ENCODE measurements at regions not wholly inside any gene's neighbourhood (a gene's known extent, or its start where the extent isn't known, plus 50 kb on each side); places are given as distances from the start of the nearest gene placed in this dataset.
"Not testable (repeated sequence)": the region's sequence is repeated elsewhere in the genome, so short reads cannot be mapped to it uniquely, and the experiment has no call there.

DNA sequence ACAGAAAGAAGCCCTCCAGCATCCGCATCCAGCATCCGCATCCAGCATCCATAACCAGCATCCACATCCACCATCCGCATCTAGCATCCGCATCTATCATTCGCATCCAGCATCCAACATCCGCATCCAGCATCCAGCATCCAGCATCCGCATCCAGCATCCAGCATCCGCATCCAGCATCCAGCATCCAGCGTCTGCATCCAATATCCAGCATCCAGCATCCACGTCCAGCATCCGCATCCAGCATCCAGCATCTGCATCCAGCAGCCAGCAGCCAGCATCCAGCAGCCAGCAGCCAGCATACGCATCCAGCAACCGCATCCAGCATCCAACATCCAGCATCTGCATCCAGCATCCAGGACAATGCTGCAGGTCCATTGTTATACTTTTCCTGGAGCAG is 671.0 kb upstream of the C16orf82 start:
- DNase-seq = no peak

DNA sequence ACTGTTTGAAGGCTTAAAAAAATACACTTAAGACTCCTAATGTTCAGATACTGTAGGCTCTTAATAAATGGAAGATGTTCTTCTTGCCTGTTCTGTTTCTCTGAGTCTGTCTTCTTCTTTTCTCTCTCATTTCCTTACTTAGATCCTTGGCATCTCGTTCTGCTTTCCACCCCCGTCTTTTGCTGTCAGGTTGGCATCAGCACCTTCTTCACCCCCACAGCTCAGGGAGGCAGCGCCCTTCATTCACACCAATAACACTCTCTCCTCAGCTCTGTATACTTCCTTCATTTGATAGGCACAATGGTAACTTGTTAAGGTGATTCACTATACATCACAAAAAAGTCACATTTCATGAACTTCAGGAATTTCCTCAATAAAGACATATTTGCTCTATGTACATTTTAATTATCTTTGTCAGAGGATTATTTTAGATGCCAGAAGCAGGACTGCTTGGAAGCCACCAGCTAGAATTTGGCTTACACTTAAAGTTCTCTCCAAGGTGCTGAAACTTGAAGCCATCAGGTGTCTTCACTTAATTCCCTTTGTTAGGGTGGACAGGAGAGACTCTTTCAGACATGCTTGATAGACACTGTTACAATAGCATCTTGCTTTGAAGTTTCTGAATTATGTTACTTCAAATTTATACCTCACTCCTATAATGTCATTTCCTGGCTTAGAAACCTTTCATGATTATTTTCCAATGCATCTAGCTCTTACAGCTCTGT is 670.1 kb upstream of the C16orf82 start:
- peak; percentile 14 for DNase-seq

DNA sequence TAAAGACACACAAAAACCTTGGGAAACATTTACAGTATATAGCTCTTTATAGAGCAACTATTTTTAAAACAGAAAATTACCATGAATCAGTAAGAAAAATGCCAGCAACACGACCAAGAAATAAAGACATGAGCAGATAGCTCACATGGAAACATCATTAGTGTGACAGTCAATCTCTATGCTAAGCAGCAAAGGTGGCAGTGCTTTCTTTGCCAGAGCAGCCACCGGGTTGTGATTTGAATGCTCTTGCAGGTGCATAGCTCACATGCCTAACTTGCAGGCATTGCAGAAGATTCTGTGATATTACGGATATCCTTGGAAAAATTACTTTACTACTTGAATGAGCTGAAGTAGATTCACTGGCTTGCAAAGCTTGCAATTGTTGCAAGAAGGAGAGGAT is 652.9 kb upstream of the C16orf82 start:
- DNase-seq = no peak

DNA sequence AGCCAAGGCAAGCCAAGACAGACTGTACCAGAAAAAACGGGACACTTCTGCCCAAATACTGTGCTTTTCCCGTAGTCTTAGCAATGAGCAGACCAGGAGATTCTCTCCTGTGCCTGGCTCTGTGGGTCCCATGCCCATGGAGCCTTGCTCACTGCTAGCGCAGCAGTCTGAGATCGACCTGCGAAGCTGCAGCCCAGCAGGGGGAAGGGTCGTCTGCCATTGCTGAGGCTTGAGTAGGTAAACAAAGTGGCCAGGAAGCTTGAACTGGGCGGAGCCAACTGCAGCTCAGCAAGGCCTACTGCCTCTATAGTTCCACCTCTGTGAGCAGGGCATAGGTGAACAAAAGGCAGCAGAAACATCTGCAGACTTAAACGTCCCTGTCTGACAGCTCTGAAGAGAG is 647.3 kb upstream of the C16orf82 start:
- not testable (repeated sequence) for DNase-seq

DNA sequence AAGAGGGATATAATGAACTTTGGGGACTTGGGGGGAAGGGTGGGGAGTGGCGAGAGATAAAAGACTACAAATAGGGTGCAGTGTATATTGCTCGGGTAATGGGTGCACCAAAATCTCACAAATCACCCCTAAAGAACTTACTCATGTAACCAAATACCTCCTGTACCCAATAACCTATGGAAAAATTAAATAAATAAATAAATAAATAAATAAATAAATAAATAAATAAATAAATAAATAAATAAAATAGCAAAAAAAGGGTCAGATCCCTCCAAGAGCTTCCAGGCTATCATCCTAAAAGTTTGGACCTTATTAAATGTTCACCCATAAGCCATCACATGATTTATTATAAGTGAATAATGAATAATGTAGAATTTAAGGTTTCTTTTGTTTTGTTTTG is 636.1 kb upstream of the C16orf82 start:
- no peak for DNase-seq

DNA sequence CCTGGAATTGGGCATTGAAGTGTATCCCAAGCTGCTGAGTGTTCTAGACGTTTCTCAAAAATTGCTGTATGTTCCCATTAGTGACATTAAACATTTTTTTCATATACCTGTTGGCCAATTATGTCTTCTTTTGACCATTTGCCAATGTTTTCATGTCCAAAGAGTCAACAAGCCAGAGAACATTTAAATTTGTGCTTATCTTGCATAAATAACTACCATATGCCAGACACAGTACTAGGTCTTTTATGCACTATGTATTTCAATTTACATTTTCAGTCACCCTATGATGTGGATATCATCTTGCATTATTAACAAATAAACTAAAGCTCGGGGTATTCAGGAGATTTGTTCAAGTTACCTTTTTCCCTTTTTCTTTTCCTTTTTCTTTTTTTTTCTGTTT is 632.9 kb upstream of the C16orf82 start:
- no peak for DNase-seq

DNA sequence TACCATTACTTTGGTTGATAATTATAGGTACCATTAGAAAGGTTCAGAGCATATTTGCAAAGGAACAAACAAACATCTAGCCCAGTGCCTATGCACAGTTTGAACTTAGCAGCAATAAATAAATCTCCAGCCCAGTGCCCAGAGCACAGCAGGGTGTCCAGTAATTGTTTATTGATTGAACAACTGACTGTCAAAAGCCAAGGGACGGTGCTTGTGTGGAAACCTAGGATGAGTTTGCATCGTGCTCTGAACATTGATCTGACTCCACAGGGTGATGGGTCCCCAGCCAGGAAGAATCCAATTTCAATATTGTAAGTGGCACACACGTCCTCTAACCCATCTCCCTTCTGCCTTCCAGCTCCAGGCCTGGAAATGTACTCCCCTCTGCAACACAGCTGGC is 625.5 kb upstream of the C16orf82 start:
- DNase-seq = peak; percentile 60

DNA sequence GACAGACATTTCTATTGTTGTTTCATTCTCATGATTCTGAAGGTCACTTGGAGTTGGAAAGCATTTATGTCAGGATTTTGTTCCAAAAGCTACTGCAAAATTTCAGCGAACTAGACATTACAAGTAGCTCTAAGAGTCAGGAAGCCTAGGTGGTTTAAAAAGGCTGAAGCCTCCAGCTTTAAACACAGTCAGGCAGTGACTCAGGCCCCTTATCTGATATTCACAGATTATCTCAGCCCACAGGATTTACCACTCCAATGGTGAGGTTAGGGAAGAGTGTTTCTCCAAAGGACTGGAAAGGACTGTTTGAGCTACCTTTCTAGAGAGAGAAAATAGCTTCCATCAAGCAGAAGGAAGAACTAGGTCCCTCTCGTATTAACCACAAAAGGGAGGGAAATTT is 624.4 kb upstream of the C16orf82 start:
- DNase-seq = no peak

DNA sequence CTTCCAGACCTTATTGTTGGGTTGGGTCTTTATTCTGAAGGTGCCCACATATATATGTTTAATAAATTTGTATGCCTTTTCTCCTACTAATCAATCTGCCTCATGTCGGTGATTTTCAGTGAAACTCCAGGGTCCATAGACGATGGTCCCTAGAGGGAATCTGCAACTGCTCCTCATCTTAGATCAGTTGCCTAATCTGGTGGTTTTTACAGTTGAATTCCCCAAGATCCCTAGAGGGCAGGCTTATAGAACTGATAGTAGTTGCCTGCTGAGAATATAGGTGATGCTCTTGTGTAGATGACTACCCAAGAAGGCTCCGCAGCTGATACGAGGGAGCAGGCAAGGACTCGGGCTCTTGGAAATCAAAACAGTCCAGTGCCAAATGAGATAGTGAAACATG is 619.2 kb upstream of the C16orf82 start:
- no peak for DNase-seq

DNA sequence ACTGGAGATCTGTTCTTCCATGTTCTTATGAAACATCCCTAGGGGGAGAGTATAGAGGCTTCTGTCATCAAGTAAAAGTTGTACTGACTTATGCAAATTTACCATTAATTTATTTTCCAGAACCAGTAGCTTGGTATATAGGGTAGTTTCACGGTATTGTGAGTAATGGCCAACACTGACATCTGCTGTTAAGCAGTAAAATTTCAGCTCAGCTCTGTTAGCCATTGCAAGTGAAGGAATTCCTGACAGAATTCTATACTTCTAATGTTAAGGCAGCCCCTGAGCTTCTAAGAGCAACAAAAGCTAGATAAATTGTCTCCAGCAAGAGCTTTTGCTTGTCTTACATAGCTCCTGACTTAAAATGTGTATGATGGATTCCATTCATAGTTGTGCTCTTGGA is 613.5 kb upstream of the C16orf82 start:
- DNase-seq = no peak

DNA sequence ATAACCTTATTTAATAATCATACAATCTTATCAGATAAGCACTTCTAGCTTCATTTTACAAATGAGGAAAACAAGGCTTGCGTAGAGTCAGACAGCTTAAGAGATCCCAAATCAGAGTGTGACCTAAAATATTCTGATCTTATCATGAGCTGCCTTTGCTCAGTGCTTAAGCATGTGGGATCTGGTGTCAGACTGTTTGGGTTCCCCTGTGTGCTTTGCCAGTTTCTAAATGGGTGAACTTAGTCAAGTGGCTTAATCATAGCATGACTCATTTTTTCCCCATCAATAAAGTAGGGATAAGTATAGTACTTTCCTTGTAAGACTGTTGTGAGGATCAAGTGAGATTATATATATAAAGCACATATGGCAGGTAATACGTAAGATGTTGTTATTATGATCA is 612.6 kb upstream of the C16orf82 start:
- no peak for DNase-seq

DNA sequence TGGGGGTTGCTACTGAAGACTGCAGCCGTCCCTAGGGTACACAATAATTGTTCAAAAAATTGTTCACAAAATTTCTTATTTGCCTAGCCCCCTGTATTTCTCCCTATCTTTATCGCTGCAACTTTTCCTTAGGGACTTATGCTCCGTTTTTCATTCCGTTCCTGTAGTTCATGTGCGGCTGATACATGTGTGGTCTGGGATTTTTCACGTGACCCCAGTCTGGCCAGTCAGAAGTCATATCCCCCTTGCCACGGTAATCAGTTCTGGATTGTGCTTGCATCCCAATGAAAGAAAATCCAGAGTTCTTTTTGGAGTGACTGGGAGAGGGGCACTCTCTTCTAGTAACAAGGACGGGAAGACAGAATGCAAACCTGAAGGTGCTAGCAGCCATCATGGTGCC is 610.7 kb upstream of the C16orf82 start:
- DNase-seq = no peak

DNA sequence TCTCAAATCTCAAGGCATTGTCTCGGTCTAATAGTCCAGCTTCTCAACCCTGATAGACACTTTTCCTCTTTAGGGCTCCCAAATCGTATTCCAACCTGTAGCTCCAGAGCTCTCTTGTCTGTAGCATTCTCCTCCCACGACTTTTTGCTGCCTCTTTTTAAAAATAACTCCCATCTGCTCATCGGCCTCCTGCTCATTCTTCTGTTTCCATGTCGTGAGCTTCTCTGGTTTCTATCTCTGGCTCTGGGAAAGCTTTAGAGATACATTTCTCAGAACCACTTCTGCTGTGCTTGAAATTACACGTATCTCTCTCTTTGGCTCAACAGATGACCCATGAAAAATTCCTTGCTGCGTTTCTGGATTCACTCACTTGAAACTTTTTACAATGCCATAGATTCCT is 609.6 kb upstream of the C16orf82 start:
- no peak for DNase-seq

DNA sequence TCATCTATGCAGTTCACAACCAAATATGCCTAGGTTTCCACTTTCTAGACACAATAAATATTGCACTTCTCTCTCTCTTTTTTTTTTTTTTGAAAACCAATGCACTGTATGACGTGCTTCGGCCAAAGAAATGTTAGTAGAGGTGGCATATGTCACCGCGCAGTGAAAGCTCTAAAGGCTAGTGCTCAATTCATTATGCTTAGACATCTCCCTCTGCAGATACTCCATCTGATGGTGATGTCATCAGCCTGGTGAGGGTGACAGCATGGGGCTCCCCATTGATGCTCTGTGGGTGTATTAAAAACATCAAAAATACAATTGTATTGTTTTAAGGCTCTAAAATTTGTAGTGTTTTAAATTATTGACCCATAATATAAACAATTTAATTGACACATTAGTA is 608.8 kb upstream of the C16orf82 start:
- DNase-seq = no peak

DNA sequence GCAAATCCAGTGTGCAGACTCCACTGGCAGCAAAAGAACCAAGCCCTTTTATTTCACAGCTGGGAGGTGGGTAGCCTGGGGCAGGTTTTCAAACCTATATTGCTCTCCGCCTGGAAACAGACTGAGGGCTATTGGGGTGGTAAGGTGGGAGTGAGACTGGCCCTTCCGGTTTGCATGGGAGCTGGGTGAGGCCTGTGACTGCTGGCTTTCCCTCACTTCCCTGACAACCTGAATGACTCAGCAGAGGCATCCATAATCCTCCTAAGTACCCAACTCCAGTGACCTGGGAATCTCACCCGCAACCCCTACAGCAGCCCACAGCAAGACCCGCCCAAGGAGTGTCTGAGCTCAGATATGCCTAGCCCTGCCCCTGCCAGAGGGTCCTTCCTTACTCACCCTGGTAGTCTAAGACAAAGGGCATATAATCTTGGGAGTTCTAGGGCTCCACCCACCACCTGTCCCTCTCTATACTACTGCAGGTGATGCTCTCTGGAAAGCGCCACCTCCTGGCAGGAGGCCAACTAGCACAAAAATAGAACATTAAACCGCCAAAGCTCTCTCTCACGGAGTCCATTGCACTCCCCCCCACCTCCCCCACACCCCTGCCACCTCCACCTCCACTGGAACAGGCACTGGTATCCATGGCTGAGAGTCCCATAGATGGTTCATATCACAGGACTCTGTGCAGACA is 602.0 kb upstream of the C16orf82 start:
- DNase-seq = no peak

DNA sequence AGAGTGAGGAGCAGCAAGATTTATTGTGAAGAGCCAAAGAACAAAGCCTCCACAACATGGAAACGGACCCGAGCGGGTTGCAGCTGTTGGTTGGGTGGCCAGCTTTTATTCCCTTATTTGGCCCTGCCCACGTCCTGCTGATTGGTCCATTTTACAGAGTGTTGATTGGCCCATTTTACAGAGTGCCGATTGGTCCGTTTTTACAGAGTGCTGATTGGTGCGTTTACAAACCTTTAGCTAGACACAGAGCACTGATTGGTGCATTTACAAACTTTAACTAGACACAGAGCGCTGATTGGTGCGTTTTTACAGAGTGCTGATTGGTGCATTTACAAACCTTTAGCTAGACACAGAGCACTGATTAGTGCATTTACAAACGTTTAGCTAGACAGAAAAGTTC is 592.3 kb upstream of the C16orf82 start:
- not testable (repeated sequence) for DNase-seq

DNA sequence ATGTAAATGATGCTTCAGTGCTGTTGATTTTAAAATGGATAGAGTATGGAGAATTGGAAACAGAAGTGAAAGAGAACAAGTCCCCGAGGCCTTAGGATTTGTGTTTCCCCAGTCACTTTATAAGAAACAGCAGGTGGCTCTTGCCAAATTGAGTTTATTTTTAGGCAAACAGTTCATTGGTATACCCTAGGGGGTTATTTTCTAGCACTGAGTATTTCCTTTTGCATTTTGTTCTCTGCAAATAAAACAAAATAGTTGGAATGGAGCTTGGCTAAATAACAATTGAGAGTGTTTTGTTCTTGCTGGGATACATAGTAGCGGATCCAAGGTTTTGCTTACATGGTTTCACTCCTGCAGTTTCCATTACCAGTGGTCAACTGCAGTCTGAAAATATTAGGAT is 591.1 kb upstream of the C16orf82 start:
- peak; percentile 11 for DNase-seq

DNA sequence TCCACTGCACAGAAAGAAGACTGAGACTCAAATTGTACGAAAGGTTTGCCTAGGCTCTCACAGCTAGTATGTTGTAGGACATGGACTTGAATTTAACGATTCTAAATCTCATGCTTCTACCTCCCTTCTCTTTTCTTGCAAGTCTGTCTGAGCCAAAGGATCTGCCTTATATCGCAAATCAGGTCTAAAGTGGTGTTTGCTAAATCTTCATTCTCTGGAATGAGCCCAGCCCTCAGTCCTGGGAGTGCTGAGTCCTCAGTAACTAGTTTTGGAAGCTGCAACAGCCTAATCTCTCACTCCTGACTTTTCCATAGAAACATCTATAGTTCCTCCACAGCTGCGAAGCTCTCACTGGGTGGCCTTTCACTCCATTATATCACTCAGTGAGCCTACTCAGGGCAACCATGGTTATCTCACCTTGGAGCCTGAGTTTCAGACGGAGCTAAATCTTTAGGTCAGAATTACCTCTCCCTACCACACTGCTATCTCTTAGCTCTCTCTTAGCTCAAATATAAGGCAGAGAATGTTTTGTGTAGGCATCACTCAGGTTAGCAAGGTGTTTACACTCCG is 575.5 kb upstream of the C16orf82 start:
- DNase-seq = no peak

DNA sequence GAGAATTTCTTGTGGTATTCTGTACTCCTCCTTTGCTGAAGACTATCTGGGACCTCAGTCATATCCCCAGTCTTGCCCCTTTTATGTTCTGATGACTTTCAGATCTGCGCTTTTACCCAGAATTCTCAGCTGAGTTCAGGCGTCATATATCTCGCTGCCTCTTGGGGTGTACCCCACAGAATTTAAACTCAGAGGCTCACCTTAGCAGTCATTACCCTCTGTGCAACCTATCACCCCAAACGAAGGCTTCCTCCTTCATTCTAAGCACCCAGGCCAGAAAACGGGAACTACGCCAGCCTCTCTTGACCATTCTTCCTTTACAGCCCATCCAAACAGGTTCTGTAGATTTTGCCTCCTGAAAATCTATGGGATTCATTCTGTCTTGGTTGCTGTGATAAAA is 574.8 kb upstream of the C16orf82 start:
- DNase-seq = no peak

DNA sequence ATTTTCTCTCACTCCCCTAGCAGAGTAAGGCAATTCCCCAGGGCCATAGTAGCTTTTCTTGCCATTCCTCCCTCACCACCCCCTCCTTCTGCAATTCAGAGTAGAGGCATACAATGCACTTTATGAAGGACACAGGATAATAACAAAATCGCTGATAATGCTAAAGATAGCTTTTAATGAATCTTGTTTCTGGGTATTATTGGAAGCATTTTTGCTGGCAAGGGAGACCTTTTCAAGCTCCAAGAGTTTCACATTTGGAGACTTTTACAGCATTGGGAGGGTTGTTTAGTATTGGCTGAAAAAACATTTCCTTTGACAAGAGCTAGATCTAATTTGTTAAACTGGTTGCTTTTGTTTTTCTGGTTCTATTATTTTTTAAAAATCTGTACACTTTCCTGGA is 573.0 kb upstream of the C16orf82 start:
- peak; percentile 5 for DNase-seq

DNA sequence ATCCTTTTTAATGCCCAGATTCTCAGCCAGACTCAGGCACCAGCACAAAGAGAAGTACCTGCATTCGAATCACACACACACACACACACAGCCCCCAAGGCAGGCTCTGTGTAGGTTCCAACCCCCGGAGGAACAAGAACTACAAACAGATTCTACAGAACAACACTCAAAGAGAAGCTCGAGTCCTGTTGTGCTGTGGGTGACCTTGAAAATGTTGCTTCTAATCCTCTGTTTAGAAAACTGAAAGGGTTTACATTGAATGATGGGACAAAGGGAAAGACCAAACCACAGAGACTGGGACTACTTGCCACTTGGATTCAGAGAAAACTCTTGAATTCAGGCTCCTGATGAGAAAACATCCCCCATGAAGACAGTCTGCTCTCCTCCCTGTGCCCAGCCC is 568.8 kb upstream of the C16orf82 start:
- DNase-seq = no peak

DNA sequence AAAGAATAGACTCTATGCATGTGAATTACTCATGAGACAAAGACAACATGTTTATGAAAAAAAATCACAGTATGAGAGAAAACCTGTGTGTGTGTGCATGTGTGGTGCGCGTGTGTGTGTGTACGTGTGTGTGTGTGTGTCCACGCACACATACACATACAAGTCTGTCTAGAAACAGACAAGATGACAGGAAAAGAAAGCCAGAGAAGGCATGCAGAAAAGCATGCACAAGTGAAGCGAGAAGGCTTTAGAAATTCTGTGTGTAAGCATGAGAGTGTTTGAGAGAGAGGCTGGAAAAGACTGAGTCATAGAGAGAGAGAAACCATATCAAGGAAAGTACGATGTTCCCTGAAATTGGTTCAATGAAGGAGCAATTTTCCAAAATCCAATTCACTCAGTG is 566.4 kb upstream of the C16orf82 start:
- no peak for DNase-seq

DNA sequence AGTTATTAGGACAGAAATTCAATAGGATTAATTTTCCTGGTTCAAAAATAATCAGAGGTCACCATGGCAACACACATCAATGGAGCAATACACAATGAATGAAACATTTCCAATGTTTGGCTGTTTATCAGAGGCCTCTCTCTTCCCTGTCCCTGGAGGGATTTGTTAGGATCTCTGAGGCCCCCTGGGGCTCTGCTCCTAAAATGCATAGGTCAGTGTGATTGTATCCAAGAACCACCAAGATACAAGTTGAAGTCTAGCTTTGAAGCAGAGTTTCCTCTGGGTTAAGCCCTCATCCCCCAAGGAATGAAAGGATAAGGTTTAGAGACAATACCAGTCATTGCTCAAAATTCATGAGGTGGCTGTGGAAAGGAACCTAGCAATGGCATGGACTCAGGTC is 561.2 kb upstream of the C16orf82 start:
- no peak for DNase-seq

DNA sequence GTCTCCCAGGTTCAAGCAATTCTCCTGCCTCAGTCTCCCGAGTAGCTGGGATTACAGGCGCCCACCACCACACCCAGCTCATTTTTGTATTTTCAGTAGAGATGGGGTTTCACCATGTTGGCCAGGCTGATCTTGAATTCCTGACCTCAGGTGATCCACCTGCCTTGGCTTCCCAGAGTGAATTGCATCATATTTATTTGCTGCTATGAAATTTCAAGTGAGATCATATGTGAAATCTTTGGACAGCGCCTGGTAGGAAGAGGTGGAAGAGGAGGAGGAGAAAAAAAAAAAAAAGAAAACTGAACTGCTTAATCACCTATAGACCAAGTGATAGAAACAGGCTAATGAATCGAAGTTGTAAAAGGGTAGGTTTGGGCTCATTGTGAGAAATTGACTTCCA is 557.8 kb upstream of the C16orf82 start:
- not testable (repeated sequence) for DNase-seq

DNA sequence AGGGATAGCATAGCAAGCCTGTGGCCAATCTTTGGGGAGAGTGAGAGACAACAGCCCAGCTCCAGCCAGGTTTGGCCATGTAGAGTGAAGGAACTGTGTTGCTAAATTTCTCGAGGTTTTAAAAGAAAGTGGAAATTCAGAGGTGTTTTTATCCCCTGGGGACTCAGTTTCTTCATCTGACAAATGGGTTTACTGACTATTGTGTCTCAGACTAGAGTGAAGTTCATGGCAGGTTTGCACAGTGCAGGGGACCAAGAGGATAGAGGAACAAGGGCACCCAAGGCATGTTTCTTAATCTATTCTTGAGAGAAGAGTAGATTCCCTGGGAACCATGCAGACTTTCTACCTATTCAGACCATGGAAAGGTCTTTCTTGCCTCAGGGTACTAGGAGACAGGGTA is 555.8 kb upstream of the C16orf82 start:
- DNase-seq = no peak

Measured in eye (tissue), 1 donor.